Stimulated activated CD8-positive, alpha-beta memory T cell treated with anti-CD3 and anti-CD28 coated beads, Interleukin-15, amount 100 ng/mL, for 48 hours (primary cell): ENCODE measurements at regions not wholly inside any gene's neighbourhood (a gene's known extent, or its start where the extent isn't known, plus 50 kb on each side); places are given as distances from the start of the nearest gene placed in this dataset.
"Not testable (repeated sequence)": the region's sequence is repeated elsewhere in the genome, so short reads cannot be mapped to it uniquely, and the experiment has no call there.

Experiments used
- DNase-seq, 2 donors: peaks; one replicate each; pipeline ENCODE4 v3.0.0-alpha.2; 2020; ENCODE audit warnings: low read depth in 2 of 2

GRCh38 chr2:106257830-106258229 lies 63.7 kb upstream of the UXS1 start:
- DNase-seq, result no peak

- no peak for DNase-seq
These were observed 63.0 kb upstream of the UXS1 start for GRCh38 chr2:106257135-106257534.

- not testable (repeated sequence) for DNase-seq
These were observed 55.2 kb upstream of the UXS1 start for GRCh38 chr2:106249157-106249828.

- DNase-seq, result not testable (repeated sequence)
These were observed 54.5 kb upstream of the UXS1 start for GRCh38 chr2:106248548-106249151.
